ENCODE measurements at regions not wholly inside any gene's neighbourhood (a gene's known extent, or its start where the extent isn't known, plus 50 kb on each side); places are given as distances from the start of the nearest gene placed in this dataset.

DNA sequence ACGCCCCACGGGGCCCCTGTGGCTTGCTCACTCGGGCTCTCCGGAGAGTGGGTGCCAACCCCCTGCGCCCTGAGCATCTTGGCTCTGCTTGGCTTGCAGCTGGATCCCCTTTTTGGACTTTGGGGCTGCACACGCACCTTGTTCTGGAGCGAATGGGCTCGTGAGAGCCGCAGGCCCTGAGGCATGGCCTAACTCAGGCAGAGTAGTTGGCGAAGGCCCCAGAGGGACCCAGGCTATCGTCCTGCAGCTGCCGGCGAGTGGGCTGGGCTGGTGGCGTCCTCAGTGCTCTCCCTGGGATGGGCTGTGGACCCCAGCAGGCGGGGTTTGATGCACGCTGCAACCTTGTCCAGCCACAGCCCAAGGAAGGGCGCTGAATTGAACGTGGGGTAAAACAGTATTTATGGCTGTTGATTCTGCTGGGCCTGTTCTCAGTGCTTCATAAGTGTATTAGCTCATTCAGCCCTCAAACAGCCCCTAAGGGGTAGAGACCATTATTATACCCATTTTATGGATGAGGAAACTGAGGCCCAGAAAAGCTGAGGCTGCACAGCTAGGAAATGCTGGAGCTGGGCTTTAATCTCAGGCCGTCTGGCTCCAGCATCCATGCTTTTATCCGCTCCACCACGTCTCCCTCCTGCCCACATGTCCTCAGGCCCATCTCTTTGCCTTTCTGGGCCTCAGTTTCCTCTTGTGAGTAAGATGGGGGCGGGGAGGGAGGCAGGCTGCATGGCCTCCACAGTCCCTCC is 171.2 kb upstream of the CIBAR2 start:
- TF ChIP-seq, protein P1, sequence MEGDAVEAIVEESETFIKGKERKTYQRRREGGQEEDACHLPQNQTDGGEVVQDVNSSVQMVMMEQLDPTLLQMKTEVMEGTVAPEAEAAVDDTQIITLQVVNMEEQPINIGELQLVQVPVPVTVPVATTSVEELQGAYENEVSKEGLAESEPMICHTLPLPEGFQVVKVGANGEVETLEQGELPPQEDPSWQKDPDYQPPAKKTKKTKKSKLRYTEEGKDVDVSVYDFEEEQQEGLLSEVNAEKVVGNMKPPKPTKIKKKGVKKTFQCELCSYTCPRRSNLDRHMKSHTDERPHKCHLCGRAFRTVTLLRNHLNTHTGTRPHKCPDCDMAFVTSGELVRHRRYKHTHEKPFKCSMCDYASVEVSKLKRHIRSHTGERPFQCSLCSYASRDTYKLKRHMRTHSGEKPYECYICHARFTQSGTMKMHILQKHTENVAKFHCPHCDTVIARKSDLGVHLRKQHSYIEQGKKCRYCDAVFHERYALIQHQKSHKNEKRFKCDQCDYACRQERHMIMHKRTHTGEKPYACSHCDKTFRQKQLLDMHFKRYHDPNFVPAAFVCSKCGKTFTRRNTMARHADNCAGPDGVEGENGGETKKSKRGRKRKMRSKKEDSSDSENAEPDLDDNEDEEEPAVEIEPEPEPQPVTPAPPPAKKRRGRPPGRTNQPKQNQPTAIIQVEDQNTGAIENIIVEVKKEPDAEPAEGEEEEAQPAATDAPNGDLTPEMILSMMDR (IDR thresholded peaks at IDR 0.05) = no peak
- no peak for TF ChIP-seq POLR2A (IDR thresholded peaks at IDR 0.05)

All from body of pancreas (tissue), 4 donors.